Endothelial cell of umbilical vein (primary cell): ENCODE measurements at regions not wholly inside any gene's neighbourhood (a gene's known extent, or its start where the extent isn't known, plus 50 kb on each side); places are given as distances from the start of the nearest gene placed in this dataset.

Experiments
- CTCF ChIP-seq, 2 donors: IDR thresholded peaks; 1 replicate in 1 of 2; 2 replicates in 1 of 2; pipeline ENCODE4 v1.5.1; 2011; ENCODE audit warnings: low read length in 2 of 2, mild to moderate bottlenecking in 2 of 2, moderate library complexity in 2 of 2, control low read depth in 1 of 2, inconsistent platforms in 1 of 2, low read depth in 1 of 2; ENCODE audit not compliant: insufficient read depth in 1 of 2; ENCODE audit errors: extremely low read depth in 1 of 2
- EZH2 ChIP-seq: IDR thresholded peaks from 2 replicates; pipeline ENCODE4 v1.6.1; 2012; ENCODE audit warnings: borderline replicate concordance, low read depth, mild to moderate bottlenecking, moderate library complexity, low read length, inconsistent platforms; ENCODE audit not compliant: severe bottlenecking
- POLR2A ChIP-seq: IDR thresholded peaks from 2 replicates; pipeline ENCODE4 v1.6.1; 2012; ENCODE audit warnings: low read depth, mild to moderate bottlenecking, control low read depth, low read length
- POLR2AphosphoS5 ChIP-seq: IDR thresholded peaks from 2 replicates; pipeline ENCODE4 v1.6.1; 2012; ENCODE audit warnings: low read depth, mild to moderate bottlenecking, control low read depth, low read length, moderate library complexity; ENCODE audit not compliant: insufficient read depth

DNA sequence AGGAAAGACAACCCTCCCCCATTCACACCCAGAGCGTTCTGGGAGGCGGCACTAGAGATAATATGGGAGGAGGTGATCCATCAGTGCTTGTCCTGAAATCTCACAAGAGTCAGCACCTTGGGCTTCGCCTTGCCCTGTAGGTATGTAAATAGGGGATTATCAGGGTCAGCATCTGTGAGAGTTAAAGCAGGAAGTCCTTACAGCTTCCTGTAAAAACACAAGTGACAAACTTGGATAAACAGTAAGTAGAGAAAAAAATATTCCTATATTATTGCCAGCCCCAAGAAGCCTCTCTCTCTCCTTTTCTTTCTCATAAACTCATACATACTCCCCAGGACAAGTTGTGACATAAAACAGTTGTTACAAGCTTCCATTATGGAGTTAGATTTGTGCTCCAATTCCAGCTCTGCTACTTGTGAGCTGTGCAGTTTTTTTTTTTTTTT, 187.7 kb downstream of the MAF start:
- no peak for TF ChIP-seq CTCF (IDR thresholded peaks at IDR 0.05; ENCODE audit: extremely low read depth in 1 of 2, insufficient read depth in 1 of 2, low read depth in 1 of 2, low read length in 2 of 2)
- no peak for TF ChIP-seq POLR2A
- TF ChIP-seq POLR2AphosphoS5: no peak
- TF ChIP-seq EZH2: no peak
